ENCODE measurements at regions not wholly inside any gene's neighbourhood (a gene's known extent, or its start where the extent isn't known, plus 50 kb on each side); places are given as distances from the start of the nearest gene placed in this dataset.

- in situ Hi-C loops (cut with MboI) (no loop called here), intact Hi-C loops (cut with micrococcal nuclease; ENCODE audit: unreplicated experiment) (no loop called here)
- H3K4me1 ChIP-seq (ENCODE audit: control insufficient read depth, insufficient read depth, low read length) = no peaks in the 10 kb centered on the region
- no peak overlapping the region for H3K4me2 ChIP-seq (ENCODE audit: control insufficient read depth, insufficient read depth)
- TF ChIP-seq SUZ12 (IDR thresholded peaks at IDR 0.05; ENCODE audit: unreplicated experiment) = no peak
- no peaks in the 10 kb centered on the region for H3K36me3 ChIP-seq (ENCODE audit: control insufficient read depth in 2 of 2, insufficient read depth in 2 of 2, low read length in 1 of 2)
- no peaks in the 10 kb centered on the region for H3K27me3 ChIP-seq (replicated peaks in 1 of 2; ENCODE audit: control insufficient read depth in 2 of 2, insufficient read depth in 2 of 2, low read length in 1 of 2)
- DNase-seq (ENCODE audit: low read depth, low spot score) (no peak), ATAC-seq (no peak), FAIRE-seq (no peak)
- BruUV-seq (replicated peaks) = no TSS peak
- no peak overlapping the region for H3K9ac ChIP-seq (ENCODE audit: control insufficient read depth, insufficient read depth, low read length)
- CTCF ChIA-PET = no interaction called here
- RAD21 ChIA-PET (ENCODE audit: unreplicated experiment) = no interaction called here
- POLR2A ChIA-PET = no interaction called here
- SMC1A ChIA-PET (ENCODE audit: uncharacterized antibody, unreplicated experiment) = no interaction called here
- H2AFZ ChIP-seq (ENCODE audit: control insufficient read depth, low read depth, low read length) = no peak overlapping the region
- H3K4me3 ChIP-seq = no peak overlapping the region
- H3K27ac ChIP-seq (ENCODE audit: control insufficient read depth, insufficient read depth) = no peak overlapping the region
- no peaks in the 10 kb centered on the region for H3K9me3 ChIP-seq (replicated peaks; ENCODE audit: control insufficient read depth, insufficient read depth, low read length)
- no peaks in the 10 kb centered on the region for H3K79me2 ChIP-seq (ENCODE audit: control insufficient read depth, insufficient read depth, low read length)
- no peaks in the 10 kb centered on the region for H4K20me1 ChIP-seq (ENCODE audit: control insufficient read depth, insufficient read depth)
- 0% methylated on average over 1 of the region's 1 CpG for WGBS (ENCODE audit: insufficient coverage, insufficient replicate concordance, low lambda C conversion rate, missing lambda C conversion rate)
These were observed 243.9 kb upstream of the GRIA3 start for GRCh38 chrX:122940199-122940598.

- ChIA-PET RAD21 (ENCODE audit: unreplicated experiment) (no interaction called here), CTCF (no interaction called here)
- FAIRE-seq = no peak
These were observed 242.3 kb upstream of the GRIA3 start for GRCh38 chrX:122941806-122942205.

More at GRCh38 chrX:122941806-122942205, 242.3 kb upstream of the GRIA3 start:
- Histone ChIP-seq H3K9me3 (replicated peaks; ENCODE audit: control insufficient read depth, insufficient read depth, low read length) (no peaks in the 10 kb centered on the region), H3K9ac (ENCODE audit: control insufficient read depth, insufficient read depth, low read length) (no peak overlapping the region), H3K4me3 (no peak overlapping the region), H3K27ac (ENCODE audit: control insufficient read depth, insufficient read depth) (no peak overlapping the region), H2AFZ (ENCODE audit: control insufficient read depth, low read depth, low read length) (no peak overlapping the region), H3K79me2 (ENCODE audit: control insufficient read depth, insufficient read depth, low read length) (no peaks in the 10 kb centered on the region), H3K4me2 (ENCODE audit: control insufficient read depth, insufficient read depth) (no peak overlapping the region), H4K20me1 (ENCODE audit: control insufficient read depth, insufficient read depth) (no peaks in the 10 kb centered on the region), H3K36me3 (ENCODE audit: control insufficient read depth in 2 of 2, insufficient read depth in 2 of 2, low read length in 1 of 2) (no peaks in the 10 kb centered on the region), H3K4me1 (ENCODE audit: control insufficient read depth, insufficient read depth, low read length) (no peaks in the 10 kb centered on the region), H3K27me3 (replicated peaks in 1 of 2; ENCODE audit: control insufficient read depth in 2 of 2, insufficient read depth in 2 of 2, low read length in 1 of 2) (no peaks in the 10 kb centered on the region)
- no TSS peak for BruUV-seq (replicated peaks)
- no peak for ATAC-seq
- DNase-seq (ENCODE audit: low read depth, low spot score) = no peak
- intact Hi-C loops (cut with micrococcal nuclease; ENCODE audit: unreplicated experiment) = no loop called here
- in situ Hi-C loops (cut with MboI) = no loop called here
- TF ChIP-seq SUZ12 (IDR thresholded peaks at IDR 0.05; ENCODE audit: unreplicated experiment) (no peak), KAT2A (conservative IDR thresholded peaks at IDR 0.05; ENCODE audit: control insufficient read depth, low read depth, low read length) (no peak)
- 0% methylated on average over 1 of the region's 1 CpG for WGBS (ENCODE audit: insufficient coverage, insufficient replicate concordance, low lambda C conversion rate, missing lambda C conversion rate)
- ChIA-PET POLR2A (no interaction called here), SMC1A (ENCODE audit: uncharacterized antibody, unreplicated experiment) (no interaction called here)

Data from GM12878 (cell line).